ENCODE measurements at regions not wholly inside any gene's neighbourhood (a gene's known extent, or its start where the extent isn't known, plus 50 kb on each side); places are given as distances from the start of the nearest gene placed in this dataset.

DNA sequence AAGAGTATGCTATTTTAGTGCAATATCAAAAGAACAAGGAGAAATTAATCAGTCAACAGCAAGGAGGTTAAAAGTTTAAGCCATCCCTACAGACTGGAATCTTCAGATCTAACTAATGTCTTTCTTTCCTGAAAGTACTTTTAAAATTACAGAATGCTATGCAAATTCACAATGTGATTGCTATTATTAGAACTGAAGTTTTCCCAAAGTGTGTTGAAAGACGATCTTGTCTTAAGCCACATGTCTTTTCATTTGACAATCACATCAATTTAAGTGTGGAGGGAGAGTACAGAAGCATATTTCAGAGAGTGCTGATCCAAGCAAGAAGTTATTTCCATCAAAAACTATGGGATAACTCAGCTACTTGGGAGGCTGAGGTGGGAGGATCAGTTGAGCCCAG, 64.7 kb upstream of the TNIP3 start:
- in situ Hi-C loops (cut with HindIII; ENCODE audit: low sequenced_read_pairs), result no loop called here

DNA sequence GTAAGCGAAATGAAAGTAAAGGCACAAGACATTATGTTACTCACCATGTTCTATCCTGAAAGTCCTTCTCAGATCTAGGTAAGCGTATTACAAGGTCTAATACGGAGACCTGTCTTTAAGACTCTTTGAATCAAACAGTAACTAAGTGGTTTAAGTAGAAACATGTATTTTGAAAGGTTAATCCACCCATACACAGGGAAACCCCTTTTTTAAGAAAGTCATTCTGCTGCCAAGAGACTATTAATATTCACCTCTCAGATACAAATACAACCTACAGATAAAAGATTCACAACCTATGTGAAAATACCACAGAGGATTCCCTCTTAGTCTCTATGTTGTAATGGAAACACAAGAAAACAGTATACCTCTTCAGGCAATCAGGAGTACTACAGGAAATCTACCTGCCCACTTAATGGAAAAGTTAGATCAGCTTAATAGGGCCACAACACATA, 63.2 kb upstream of the TNIP3 start:
- in situ Hi-C loops (cut with HindIII; ENCODE audit: low sequenced_read_pairs), result no loop called here

DNA sequence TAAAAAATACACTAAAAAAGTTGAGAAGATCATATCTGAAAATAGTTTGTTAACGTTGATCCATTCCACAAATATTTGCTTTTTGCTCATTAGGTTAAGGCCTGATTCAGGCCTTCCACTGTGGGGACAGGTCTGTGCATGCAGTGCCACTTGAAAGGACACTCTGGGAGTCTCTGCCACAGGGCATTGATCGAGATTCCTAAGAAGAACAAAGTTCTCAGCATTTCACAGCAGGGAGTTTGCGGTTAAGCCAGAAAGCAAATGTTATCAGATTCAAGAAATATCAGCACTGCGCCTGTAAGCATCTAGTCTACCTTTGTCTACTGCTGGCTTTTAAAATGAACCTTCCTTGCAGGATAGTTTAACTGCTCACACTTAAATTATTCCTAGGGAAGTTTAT, 62.2 kb upstream of the TNIP3 start:
- in situ Hi-C loops (cut with HindIII; ENCODE audit: low sequenced_read_pairs), result no loop called here

DNA sequence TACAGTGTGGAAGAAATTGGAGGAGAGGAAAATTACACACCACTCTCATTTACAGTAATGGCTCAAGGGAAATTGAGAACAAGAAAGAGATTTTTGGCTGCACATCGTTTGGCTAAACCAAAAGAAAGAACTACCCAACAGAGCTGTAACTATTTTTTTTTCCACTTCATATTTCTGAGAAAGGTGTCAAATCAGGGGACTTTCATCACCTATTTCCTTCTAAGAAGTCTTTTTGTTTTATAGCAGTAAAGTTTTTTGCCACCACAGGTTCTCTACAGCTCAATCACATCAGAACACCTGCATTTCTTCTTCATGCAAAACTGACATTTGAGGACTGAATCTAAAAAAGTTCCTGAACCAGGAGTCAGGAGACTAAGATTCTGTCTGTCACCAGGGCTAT, 57.5 kb upstream of the TNIP3 start:
- in situ Hi-C loops (cut with HindIII; ENCODE audit: low sequenced_read_pairs), result no loop called here

DNA sequence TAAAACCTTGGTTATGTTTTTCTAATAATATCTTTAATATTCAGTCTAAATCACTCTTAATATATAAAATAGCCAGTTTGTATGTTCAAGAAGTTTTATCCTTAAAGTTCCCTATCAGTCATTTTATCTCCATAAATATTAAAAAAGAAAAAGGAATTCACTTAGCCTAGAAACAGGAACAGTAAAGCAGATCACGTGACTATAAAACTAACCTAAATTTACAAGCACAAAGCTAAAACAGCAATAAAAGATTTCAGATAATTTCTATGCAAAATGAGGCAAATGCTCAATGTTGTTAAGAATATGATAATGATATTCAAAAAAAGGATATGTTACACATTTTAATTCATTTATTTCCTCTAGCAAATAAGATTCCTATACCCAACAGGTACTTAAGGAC, 57.1 kb upstream of the TNIP3 start:
- in situ Hi-C loops (cut with HindIII; ENCODE audit: low sequenced_read_pairs), result no loop called here

DNA sequence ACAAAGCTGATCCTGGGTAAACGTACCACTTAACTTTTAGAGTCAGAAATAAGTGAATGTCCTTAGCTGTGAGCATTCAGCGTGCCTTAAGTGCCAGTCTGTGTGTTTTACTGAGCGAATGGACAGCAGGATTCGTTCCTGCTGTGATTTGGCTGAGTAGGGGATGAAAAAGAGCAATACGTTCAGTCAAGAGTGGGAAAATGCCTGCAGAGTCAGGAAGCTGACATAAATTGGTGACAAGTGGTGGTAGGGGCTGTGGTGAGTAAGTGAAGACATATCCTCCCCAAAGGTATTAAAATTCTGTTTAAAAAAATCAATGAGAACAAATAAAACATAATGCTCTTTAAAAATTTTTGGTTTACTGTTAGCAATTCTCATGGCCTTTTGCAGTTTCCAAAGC, 56.6 kb upstream of the TNIP3 start:
- in situ Hi-C loops (cut with HindIII; ENCODE audit: low sequenced_read_pairs), result no loop called here

DNA sequence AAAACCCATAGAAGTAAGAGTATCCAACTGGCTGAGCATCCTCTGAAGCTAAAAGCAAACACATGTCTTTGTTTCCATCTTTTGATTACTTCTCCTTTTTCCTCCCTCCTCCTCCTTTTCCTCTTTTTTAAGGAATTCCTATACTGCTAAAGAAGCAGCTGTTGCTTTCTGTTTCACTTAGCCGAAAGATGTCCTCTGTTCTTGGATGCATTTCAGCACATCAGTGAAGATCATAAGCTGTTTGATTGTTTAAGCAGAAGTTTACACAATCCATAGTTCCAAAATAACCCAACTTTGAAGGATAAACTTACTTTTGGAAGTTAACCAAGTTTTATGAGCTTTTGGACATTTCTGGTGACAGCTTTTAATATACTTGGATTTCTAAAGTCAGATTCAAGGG, 55.1 kb upstream of the TNIP3 start:
- in situ Hi-C loops (cut with HindIII; ENCODE audit: low sequenced_read_pairs), result no loop called here

DNA sequence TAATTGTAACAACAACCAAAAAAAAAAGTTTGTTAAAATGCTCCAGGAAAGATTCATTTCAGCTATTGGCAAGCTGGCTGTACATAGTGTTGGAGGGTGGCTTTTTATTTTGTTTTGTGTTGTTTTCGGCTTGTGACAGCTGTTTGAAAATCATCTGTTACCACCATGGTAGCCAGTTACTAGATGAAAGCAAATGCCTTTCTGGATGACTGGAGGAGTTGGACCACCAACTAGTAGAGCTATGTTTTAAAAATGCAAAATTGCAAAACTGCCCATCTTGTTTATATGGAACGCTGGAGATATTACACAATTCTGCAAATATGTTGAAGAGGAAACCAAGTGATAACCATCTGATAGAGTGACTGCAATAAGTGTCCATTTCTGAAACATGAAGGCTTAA, 53.2 kb upstream of the TNIP3 start:
- in situ Hi-C loops (cut with HindIII; ENCODE audit: low sequenced_read_pairs), result no loop called here

DNA sequence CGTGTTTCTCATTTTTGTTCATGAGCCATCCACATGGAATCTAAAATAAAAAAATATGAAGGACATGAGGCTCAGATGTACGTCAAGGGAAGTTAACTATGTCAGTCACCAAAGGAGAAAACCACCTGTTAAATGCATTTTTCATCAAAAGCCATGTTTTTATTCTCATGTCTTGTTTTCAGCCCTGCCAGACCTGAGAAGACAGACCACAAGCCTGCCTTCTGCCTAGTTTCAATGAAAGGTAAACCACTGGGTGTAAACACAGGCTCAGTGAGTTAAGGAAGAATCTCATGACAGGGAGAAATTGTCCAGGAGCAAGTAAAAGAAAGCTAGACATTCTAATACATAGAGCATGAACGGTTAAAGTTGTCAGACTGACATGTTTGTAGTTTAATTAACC, 52.3 kb upstream of the TNIP3 start:
- in situ Hi-C loops (cut with HindIII; ENCODE audit: low sequenced_read_pairs), result no loop called here

DNA sequence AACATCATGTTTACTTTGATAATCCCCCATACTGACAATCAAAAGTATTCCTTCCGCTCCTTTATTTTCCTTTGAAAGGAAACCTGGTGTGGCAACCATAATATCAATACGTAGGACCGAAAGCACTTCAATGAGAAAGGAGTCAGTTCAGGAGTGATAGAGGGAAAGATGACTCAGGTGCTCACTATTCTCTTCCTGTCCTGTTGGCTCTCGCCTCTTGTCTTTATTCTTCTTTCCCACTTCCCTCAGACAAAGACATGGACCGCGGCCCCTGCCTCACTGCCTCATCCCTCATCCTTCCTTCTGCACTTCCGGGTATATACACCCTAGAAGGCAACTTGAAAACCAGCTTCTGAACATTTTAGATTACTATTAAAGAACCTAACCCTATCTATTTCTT, 49.8 kb upstream of the TNIP3 start:
- in situ Hi-C loops (cut with HindIII; ENCODE audit: low sequenced_read_pairs), result no loop called here

Measured in endothelial cell of hepatic sinusoid (primary cell).